Colonic mucosa (tissue), 4 donors: ENCODE measurements at regions not wholly inside any gene's neighbourhood (a gene's known extent, or its start where the extent isn't known, plus 50 kb on each side); places are given as distances from the start of the nearest gene placed in this dataset.

Source experiments
- DNase-seq: peaks from one replicate; pipeline ENCODE4 v3.0.0-alpha.2; 2020
- H3K27ac ChIP-seq: fragments of 200-600 bp; one replicate; pipeline ENCODE4 v1.8.0; 2021
- H3K27me3 ChIP-seq: fragments of 200-600 bp; one replicate; pipeline ENCODE4 v1.8.0; 2021
- H3K36me3 ChIP-seq: fragments of 200-600 bp; one replicate; pipeline ENCODE4 v1.8.0; 2021
- H3K4me1 ChIP-seq: fragments of 200-600 bp; one replicate; pipeline ENCODE4 v1.8.0; 2021; ENCODE audit warnings: mild to moderate bottlenecking
- H3K4me3 ChIP-seq: fragments of 200-600 bp; one replicate; pipeline ENCODE4 v1.8.0; 2021
- H3K9ac ChIP-seq, 2 donors: one replicate each; pipeline ENCODE4 v1.7.0; 2013; ENCODE audit warnings: control low read depth in 2 of 2, low read depth in 2 of 2, low read length in 2 of 2
- H3K9me3 ChIP-seq: fragments of 200-600 bp; one replicate; pipeline ENCODE4 v1.8.0; 2021
- intact Hi-C: fragments of 100-400 bp; cut with DNase I; formaldehyde crosslinking; loops from one replicate; pipeline ENCODE4 v1.14.1; 2022
- TF ChIP-seq, protein P1 (sequence below): fragments of 200-600 bp; IDR thresholded peaks from one replicate; pipeline ENCODE4 v1.8.0; 2022; ENCODE audit warnings: antibody characterized with exemption, mild to moderate bottlenecking
- donor health status: healthy.
- donor health status: DM: no; HTN: no; CAD: no.
- donor health status: DM: no; HTN: no; CAD: no.

DNA sequence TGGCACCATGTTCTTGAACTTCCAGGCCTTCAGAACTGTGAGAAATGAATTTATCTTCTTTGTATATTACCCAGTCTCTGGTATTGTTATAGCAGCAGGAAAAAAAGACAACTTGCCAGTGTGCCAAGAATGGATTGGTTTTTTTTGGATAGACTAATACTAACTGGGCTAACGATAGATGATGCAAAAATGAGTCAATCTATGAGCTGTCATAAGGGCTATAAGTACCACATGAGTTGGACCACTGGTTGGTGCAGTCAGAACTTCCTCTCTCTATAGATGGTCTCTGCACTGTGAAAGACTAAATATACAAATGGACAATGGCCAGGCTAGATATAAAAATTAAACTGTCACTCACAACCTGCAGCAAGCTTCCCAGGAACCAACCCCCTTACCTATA is 87.6 kb upstream of the COL21A1 start:
- DNase-seq = no peak
- Histone ChIP-seq H3K9me3 (no peaks in the 10 kb centered on the region), H3K27ac (no peak overlapping the region), H3K9ac (no peak overlapping the region), H3K36me3 (no peaks in the 10 kb centered on the region), H3K27me3 (no peaks in the 10 kb centered on the region), H3K4me1 (no peaks in the 10 kb centered on the region), H3K4me3 (no peak overlapping the region)
- TF ChIP-seq, protein P1, sequence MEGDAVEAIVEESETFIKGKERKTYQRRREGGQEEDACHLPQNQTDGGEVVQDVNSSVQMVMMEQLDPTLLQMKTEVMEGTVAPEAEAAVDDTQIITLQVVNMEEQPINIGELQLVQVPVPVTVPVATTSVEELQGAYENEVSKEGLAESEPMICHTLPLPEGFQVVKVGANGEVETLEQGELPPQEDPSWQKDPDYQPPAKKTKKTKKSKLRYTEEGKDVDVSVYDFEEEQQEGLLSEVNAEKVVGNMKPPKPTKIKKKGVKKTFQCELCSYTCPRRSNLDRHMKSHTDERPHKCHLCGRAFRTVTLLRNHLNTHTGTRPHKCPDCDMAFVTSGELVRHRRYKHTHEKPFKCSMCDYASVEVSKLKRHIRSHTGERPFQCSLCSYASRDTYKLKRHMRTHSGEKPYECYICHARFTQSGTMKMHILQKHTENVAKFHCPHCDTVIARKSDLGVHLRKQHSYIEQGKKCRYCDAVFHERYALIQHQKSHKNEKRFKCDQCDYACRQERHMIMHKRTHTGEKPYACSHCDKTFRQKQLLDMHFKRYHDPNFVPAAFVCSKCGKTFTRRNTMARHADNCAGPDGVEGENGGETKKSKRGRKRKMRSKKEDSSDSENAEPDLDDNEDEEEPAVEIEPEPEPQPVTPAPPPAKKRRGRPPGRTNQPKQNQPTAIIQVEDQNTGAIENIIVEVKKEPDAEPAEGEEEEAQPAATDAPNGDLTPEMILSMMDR = no peak
- intact Hi-C loops = no loop called here

DNA sequence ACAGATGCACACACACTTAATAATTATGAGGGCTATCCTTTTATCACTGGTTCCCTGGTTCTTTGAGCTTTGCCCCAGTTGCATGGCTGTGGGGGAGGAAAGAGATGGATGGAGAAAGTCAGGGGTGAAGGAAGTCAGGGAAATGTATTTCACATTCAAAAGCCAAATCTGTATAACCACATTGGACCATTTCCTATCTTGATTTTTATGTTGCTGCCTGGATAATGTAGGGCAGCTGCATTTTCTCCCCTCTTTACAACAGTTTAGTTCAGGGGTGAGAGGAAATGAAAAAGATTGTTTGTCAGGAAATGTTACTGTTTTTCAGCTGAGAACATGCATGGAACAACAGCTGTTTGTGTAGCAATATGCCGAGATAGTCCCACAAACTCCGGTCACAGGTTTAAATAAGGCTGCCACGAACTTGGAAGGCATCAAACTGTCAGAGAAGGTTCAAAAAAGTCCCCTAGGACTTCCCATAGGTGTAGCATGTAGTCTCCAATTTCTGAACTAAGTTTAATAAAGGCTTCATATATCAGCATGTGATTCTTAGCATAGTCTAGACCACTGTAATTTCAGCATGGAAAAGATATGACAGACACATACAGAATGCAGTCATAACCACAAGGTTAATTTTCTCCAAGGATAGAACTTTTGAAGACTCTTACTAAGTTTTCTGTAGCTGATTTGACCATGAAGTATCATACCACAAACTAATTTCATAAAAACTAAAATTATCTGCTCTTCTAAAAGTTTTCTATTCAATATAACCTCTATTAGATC is 82.1 kb upstream of the COL21A1 start:
- Histone ChIP-seq H3K4me3 (no peak overlapping the region), H3K4me1 (no peaks in the 10 kb centered on the region), H3K9ac (no peak overlapping the region), H3K9me3 (no peaks in the 10 kb centered on the region), H3K27me3 (no peaks in the 10 kb centered on the region), H3K27ac (no peak overlapping the region), H3K36me3 (no peaks in the 10 kb centered on the region)
- intact Hi-C loops = no loop called here
- DNase-seq = no peak
- TF ChIP-seq, protein P1 = no peak

DNA sequence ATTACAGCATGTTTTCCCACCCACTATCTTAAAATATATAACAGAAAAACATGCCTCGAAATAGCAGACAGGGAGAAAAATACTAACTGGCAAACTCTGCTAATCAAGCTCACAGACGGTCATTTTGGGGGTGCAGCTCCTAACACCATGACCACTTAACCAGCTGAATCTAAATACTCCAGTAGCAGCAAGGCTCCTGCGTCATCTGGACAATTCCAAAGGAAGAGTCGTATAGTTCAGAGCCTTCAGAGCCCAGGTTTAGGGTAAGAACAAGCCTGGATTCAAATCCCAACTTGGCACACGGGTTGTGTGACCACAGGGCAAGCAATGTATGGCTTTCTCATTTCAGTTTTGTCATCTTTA is 81.3 kb upstream of the COL21A1 start:
- DNase-seq = no peak
- no peak overlapping the region for H3K4me3 ChIP-seq
- H3K27me3 ChIP-seq = no peaks in the 10 kb centered on the region
- H3K27ac ChIP-seq = no peak overlapping the region
- H3K4me1 ChIP-seq = no peaks in the 10 kb centered on the region
- TF ChIP-seq, protein P1 = no peak
- no peaks in the 10 kb centered on the region for H3K36me3 ChIP-seq
- no peak overlapping the region for H3K9ac ChIP-seq
- intact Hi-C loops = no loop called here
- no peaks in the 10 kb centered on the region for H3K9me3 ChIP-seq

DNA sequence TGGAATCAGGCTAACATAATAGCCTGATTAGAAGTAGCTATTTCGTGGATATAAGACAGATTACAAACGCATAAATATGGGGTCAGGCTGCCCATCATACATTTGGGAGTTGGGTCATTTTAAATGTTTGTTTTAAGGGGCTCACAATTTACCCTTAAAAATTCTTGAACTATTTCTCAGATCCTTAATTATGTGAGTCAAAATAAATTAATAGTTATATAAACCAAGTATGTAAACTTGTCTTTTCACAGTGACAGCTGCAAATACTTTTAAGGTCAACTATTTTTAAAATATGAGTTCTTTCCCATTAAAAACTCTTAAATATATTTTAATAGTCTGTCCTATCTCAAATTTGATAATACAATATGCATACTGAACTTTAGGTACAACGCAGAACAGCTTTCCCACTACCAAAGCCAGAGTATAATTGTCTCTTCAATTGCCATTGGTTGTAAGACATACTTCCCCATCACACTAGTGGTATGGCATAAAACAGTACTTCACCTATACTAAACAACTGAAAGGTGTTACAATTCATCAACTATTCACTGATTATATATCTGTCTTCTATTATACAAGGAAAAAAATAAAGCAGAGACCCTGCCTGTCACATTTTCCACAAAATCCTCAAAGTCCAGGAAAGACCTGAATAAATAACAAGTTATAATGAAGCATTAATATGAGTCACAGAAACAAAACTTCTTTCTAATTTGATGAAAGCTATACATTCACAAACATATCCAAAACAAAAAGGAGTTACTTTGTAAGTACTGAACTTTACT is 80.8 kb upstream of the COL21A1 start:
- no peak overlapping the region for H3K27ac ChIP-seq
- no peak for DNase-seq
- H3K9ac ChIP-seq = no peak overlapping the region
- H3K27me3 ChIP-seq = no peaks in the 10 kb centered on the region
- intact Hi-C loops = no loop called here
- H3K9me3 ChIP-seq = no peaks in the 10 kb centered on the region
- TF ChIP-seq, protein P1 = no peak
- H3K36me3 ChIP-seq = no peaks in the 10 kb centered on the region
- H3K4me1 ChIP-seq = no peaks in the 10 kb centered on the region
- H3K4me3 ChIP-seq = no peak overlapping the region

DNA sequence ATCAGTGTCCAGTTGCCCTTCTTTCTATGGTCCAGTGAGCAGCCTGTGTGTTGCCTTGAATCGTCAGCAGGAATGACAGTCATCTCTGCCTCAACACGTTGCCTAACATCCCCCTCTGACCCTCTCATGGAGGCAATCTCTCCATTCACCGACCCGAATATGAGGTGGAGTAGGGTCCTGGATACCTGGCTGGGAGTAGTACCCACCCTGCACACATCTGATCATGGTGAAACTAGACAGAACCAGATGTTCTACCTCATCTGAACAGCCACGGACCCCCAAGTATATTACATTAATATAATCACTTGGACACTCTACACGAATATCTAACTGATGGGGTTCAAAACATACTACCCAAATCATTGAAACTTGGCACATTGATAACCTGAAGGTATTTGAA is 77.0 kb upstream of the COL21A1 start:
- Histone ChIP-seq H3K4me1 (no peaks in the 10 kb centered on the region), H3K27ac (no peak overlapping the region), H3K27me3 (no peaks in the 10 kb centered on the region), H3K9me3 (no peaks in the 10 kb centered on the region), H3K36me3 (no peaks in the 10 kb centered on the region), H3K4me3 (no peak overlapping the region), H3K9ac (no peak overlapping the region)
- DNase-seq = no peak
- TF ChIP-seq, protein P1 = no peak
- intact Hi-C loops = no loop called here
